ENCODE measurements at regions not wholly inside any gene's neighbourhood (a gene's known extent, or its start where the extent isn't known, plus 50 kb on each side); places are given as distances from the start of the nearest gene placed in this dataset.
"Not testable (repeated sequence)": the region's sequence is repeated elsewhere in the genome, so short reads cannot be mapped to it uniquely, and the experiment has no call there.

- DNase-seq (ENCODE audit: low read depth, low spot score) = no peak
Measured at GRCh38 chr18:70617020-70617763, 328.3 kb downstream of the SOCS6 start.

- no peak for DNase-seq (ENCODE audit: low read depth, low spot score)
Measured at GRCh38 chr18:70600225-70600925, 311.5 kb downstream of the SOCS6 start.

GRCh38 chr18:70598406-70598805 is 309.6 kb downstream of the SOCS6 start:
- no peak for DNase-seq (ENCODE audit: low read depth, low spot score)

- no peak for DNase-seq (ENCODE audit: low read depth, low spot score)
Measured at GRCh38 chr18:70582981-70583380, 294.1 kb downstream of the SOCS6 start.

- no peak for DNase-seq (ENCODE audit: low read depth, low spot score)
Measured at GRCh38 chr18:70578480-70578879, 289.6 kb downstream of the SOCS6 start.

GRCh38 chr18:70577023-70577420 is 288.2 kb downstream of the SOCS6 start:
- no peak for DNase-seq (ENCODE audit: low read depth, low spot score)

- no peak for DNase-seq (ENCODE audit: low read depth, low spot score)
Measured at GRCh38 chr18:70576276-70577022, 287.6 kb downstream of the SOCS6 start.

- DNase-seq (ENCODE audit: low read depth, low spot score) = not testable (repeated sequence)
Measured at GRCh38 chr18:70574951-70575350, 286.1 kb downstream of the SOCS6 start.

- not testable (repeated sequence) for DNase-seq (ENCODE audit: low read depth, low spot score)
Measured at GRCh38 chr18:70569647-70570046, 280.8 kb downstream of the SOCS6 start.

- DNase-seq (ENCODE audit: low read depth, low spot score) = no peak
Measured at GRCh38 chr18:70559446-70559845, 270.6 kb downstream of the SOCS6 start.

GRCh38 chr18:70558371-70558770 is 269.5 kb downstream of the SOCS6 start:
- DNase-seq (ENCODE audit: low read depth, low spot score) = no peak

GRCh38 chr18:70554854-70555445 is 266.1 kb downstream of the SOCS6 start:
- DNase-seq (ENCODE audit: low read depth, low spot score) = no peak

- DNase-seq (ENCODE audit: low read depth, low spot score) = no peak
Measured at GRCh38 chr18:70553936-70554260, 265.1 kb downstream of the SOCS6 start.

GRCh38 chr18:70553245-70553935 is 264.5 kb downstream of the SOCS6 start:
- DNase-seq (ENCODE audit: low read depth, low spot score) = no peak

GRCh38 chr18:70536370-70537062 is 247.7 kb downstream of the SOCS6 start:
- DNase-seq (ENCODE audit: low read depth, low spot score) = no peak

- no peak for DNase-seq (ENCODE audit: low read depth, low spot score)
Measured at GRCh38 chr18:70535041-70535440, 246.2 kb downstream of the SOCS6 start.

GRCh38 chr18:70525322-70525721 is 236.5 kb downstream of the SOCS6 start:
- not testable (repeated sequence) for DNase-seq (ENCODE audit: low read depth, low spot score)

GRCh38 chr18:70523792-70524182 is 234.9 kb downstream of the SOCS6 start:
- no peak for DNase-seq (ENCODE audit: low read depth, low spot score)

GRCh38 chr18:70523035-70523791 is 234.4 kb downstream of the SOCS6 start:
- DNase-seq (ENCODE audit: low read depth, low spot score) = no peak

GRCh38 chr18:70522183-70522680 is 233.4 kb downstream of the SOCS6 start:
- no peak for DNase-seq (ENCODE audit: low read depth, low spot score)

Measured in iPS DF 19.7 (cell line).